GM12891 (cell line): ENCODE measurements at regions not wholly inside any gene's neighbourhood (a gene's known extent, or its start where the extent isn't known, plus 50 kb on each side); places are given as distances from the start of the nearest gene placed in this dataset.

Experiments
- PAX5 ChIP-seq: IDR thresholded peaks from 2 replicates; pipeline ENCODE4 v1.6.1; 2011; ENCODE audit warnings: low read length, moderate library complexity, mild to moderate bottlenecking; ENCODE audit not compliant: insufficient read depth, severe bottlenecking
- POLR2A ChIP-seq: IDR thresholded peaks from 2 replicates; pipeline ENCODE4 v1.6.1; 2011; ENCODE audit warnings: low read depth, low read length, control low read depth
- POLR2AphosphoS5 ChIP-seq: IDR thresholded peaks from 2 replicates; pipeline ENCODE4 v1.6.1; 2011; ENCODE audit warnings: low read depth, low read length, control low read depth
- TAF1 ChIP-seq: IDR thresholded peaks from 2 replicates; pipeline ENCODE4 v1.6.1; 2011; ENCODE audit warnings: low read depth, low read length, control low read depth

DNA sequence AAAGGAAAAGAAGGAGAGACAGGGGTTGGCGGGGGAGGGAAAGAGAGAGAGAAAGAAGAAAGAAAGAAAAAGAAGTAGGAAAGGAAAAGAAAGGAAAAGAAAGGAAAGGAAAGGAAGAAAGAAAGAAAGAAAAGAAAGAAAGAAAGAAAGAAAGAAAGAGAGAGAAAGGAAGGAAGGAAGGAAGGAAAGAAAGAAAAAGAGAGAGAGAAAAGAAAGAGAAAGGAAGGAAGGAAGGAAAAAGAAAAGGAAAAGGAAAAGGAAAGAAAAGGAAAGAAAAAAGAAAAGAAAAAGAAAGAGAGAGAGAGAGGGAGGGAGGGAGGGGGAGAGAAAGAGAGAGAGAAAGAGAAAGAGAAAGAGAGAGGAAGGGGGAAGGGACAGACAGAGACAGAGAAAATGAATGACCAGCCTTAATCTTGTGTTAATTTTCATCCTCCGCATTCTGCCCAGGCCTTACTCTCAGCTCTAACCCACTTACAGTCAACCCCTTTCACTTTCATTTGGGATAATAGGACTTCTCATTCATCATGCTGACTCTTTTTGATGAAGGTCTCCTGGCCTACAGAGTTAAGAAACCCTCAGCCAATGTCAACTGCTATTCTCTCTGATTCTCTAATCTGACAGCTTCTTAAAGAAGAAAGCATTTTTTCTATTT is 207.3 kb downstream of the SUCLG1 start:
- TF ChIP-seq POLR2A, result no peak
- TF ChIP-seq POLR2AphosphoS5, result no peak
- TF ChIP-seq PAX5, result no peak
- TF ChIP-seq TAF1, result no peak
